ENCODE measurements at regions not wholly inside any gene's neighbourhood (a gene's known extent, or its start where the extent isn't known, plus 50 kb on each side); places are given as distances from the start of the nearest gene placed in this dataset.

DNA sequence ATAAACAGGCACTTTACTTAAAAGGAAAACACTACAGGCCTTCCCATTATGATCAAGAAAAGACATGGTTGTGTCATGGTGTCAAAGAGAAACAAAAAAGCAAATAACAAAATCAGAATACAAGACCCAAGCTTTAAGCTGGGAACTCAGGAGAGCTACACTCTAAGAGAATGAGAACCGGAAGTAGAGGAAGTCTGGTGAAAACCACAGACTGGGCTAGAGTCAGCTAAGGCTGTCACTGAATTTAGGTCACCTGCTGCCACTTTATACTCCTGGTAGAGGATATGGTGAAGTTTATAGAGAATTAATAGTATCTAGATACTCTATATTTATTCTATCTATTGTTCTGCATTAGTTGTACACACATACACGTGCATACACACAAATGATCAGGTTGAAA, 971.7 kb downstream of the FLRT2 start:
- H3K27me3 Mint-ChIP-seq (ENCODE audit: insufficient read depth, low read depth) = no peaks in the 10 kb centered on the region
- Histone ChIP-seq H2AFZ (replicated peaks) (no peak overlapping the region), H3F3A (ENCODE audit: low read depth) (no peaks in the 10 kb centered on the region), H3K4me2 (no peak overlapping the region), H3K27ac (no peak overlapping the region), H3K4me3 (no peak overlapping the region), H3K36me3 (no peaks in the 10 kb centered on the region), H3K79me2 (ENCODE audit: low read depth) (no peaks in the 10 kb centered on the region), H3K9me3 (ENCODE audit: low read depth) (no peaks in the 10 kb centered on the region), H3K4me1 (no peaks in the 10 kb centered on the region), H3K9ac (no peak overlapping the region), H3K27me3 (no peaks in the 10 kb centered on the region), H4K20me1 (ENCODE audit: low read depth) (no peaks in the 10 kb centered on the region)
- no peak overlapping the region for H3K27ac Mint-ChIP-seq
- H3K36me3 Mint-ChIP-seq = no peaks in the 10 kb centered on the region
- H3K4me3 Mint-ChIP-seq = no peak overlapping the region
- no peak for DNase-seq (ENCODE audit: low spot score)
- H3K4me1 Mint-ChIP-seq = no peaks in the 10 kb centered on the region
- TF ChIP-seq EZH2 (IDR thresholded peaks at IDR 0.05) = no peak
- no peak for TF ChIP-seq EZH2phosphoT487 (IDR thresholded peaks at IDR 0.05)
- TF ChIP-seq, protein P1, sequence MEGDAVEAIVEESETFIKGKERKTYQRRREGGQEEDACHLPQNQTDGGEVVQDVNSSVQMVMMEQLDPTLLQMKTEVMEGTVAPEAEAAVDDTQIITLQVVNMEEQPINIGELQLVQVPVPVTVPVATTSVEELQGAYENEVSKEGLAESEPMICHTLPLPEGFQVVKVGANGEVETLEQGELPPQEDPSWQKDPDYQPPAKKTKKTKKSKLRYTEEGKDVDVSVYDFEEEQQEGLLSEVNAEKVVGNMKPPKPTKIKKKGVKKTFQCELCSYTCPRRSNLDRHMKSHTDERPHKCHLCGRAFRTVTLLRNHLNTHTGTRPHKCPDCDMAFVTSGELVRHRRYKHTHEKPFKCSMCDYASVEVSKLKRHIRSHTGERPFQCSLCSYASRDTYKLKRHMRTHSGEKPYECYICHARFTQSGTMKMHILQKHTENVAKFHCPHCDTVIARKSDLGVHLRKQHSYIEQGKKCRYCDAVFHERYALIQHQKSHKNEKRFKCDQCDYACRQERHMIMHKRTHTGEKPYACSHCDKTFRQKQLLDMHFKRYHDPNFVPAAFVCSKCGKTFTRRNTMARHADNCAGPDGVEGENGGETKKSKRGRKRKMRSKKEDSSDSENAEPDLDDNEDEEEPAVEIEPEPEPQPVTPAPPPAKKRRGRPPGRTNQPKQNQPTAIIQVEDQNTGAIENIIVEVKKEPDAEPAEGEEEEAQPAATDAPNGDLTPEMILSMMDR (IDR thresholded peaks at IDR 0.05) = no peak
- no peaks in the 10 kb centered on the region for H3K9me3 Mint-ChIP-seq

DNA sequence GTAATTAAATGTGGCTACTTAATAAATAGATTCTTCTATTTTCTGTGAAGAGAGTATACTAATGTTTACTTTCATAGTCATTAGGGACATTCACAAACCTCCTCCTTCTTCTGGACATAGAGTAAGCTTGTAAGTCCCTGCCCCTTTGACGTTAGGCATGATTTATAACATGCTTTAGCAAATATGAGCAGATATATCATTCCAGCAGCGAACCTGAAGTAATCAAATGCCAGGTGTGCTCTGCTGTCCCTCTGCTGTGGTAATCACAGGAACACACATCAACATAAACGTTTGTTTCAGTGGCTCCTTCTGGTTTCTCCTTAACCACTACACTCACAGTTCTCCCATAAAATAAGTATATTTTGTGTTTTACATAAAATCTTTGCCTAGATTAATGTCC, 961.8 kb downstream of the FLRT2 start:
- H3K4me3 ChIP-seq = no peak overlapping the region
- H3K4me1 ChIP-seq = no peaks in the 10 kb centered on the region
- H3K79me2 ChIP-seq (ENCODE audit: low read depth) = no peaks in the 10 kb centered on the region
- Mint-ChIP-seq H3K4me3 (no peak overlapping the region), H3K36me3 (no peaks in the 10 kb centered on the region), H3K9me3 (no peaks in the 10 kb centered on the region), H3K27me3 (ENCODE audit: insufficient read depth, low read depth) (no peaks in the 10 kb centered on the region), H3K4me1 (no peaks in the 10 kb centered on the region), H3K27ac (no peak overlapping the region)
- no peak overlapping the region for H3K9ac ChIP-seq
- TF ChIP-seq EZH2 (IDR thresholded peaks at IDR 0.05) (no peak), EZH2phosphoT487 (IDR thresholded peaks at IDR 0.05) (no peak)
- TF ChIP-seq, protein P1 (IDR thresholded peaks at IDR 0.05) = no peak
- no peak overlapping the region for H2AFZ ChIP-seq (replicated peaks)
- H3K9me3 ChIP-seq (ENCODE audit: low read depth) = no peaks in the 10 kb centered on the region
- H3F3A ChIP-seq (ENCODE audit: low read depth) = no peaks in the 10 kb centered on the region
- no peaks in the 10 kb centered on the region for H4K20me1 ChIP-seq (ENCODE audit: low read depth)
- no peak overlapping the region for H3K27ac ChIP-seq
- no peak for DNase-seq (ENCODE audit: low spot score)
- no peaks in the 10 kb centered on the region for H3K36me3 ChIP-seq
- no peak overlapping the region for H3K4me2 ChIP-seq
- no peaks in the 10 kb centered on the region for H3K27me3 ChIP-seq

DNA sequence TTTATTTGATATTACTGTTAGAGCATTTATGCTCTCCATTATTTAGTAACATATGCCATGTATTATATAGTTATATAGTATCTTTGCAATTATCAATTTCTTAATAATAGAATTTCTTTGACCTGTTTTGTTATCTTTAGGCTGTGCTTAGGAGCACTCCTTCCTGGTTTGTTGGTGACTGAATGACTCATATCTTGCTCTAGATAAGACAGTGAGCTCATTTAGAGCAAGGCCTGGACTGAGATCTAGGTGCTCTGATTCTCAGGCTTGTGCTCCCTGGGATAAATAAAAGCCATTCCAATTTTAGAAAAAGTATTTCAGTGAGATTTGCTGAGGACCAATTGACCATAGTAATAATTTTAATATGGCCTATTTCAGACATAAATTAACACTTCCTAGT, 951.2 kb downstream of the FLRT2 start:
- no peaks in the 10 kb centered on the region for H3K79me2 ChIP-seq (ENCODE audit: low read depth)
- Mint-ChIP-seq H3K27ac (no peak overlapping the region), H3K9me3 (no peaks in the 10 kb centered on the region), H3K4me1 (peaks cover 3% of the 10 kb centered on the region), H3K4me3 (no peak overlapping the region), H3K36me3 (no peaks in the 10 kb centered on the region), H3K27me3 (ENCODE audit: insufficient read depth, low read depth) (no peaks in the 10 kb centered on the region)
- no peak for DNase-seq (ENCODE audit: low spot score)
- TF ChIP-seq EZH2phosphoT487 (IDR thresholded peaks at IDR 0.05) = no peak
- TF ChIP-seq EZH2 (IDR thresholded peaks at IDR 0.05) = no peak
- TF ChIP-seq, protein P1 (IDR thresholded peaks at IDR 0.05) = no peak
- H3K27me3 ChIP-seq = no peaks in the 10 kb centered on the region
- no peaks in the 10 kb centered on the region for H3K4me1 ChIP-seq
- no peak overlapping the region for H2AFZ ChIP-seq (replicated peaks)
- no peaks in the 10 kb centered on the region for H3K9me3 ChIP-seq (ENCODE audit: low read depth)
- no peaks in the 10 kb centered on the region for H4K20me1 ChIP-seq (ENCODE audit: low read depth)
- H3K4me2 ChIP-seq = no peak overlapping the region
- H3K27ac ChIP-seq = no peak overlapping the region
- H3K36me3 ChIP-seq = no peaks in the 10 kb centered on the region
- no peaks in the 10 kb centered on the region for H3F3A ChIP-seq (ENCODE audit: low read depth)
- no peak overlapping the region for H3K4me3 ChIP-seq
- no peak overlapping the region for H3K9ac ChIP-seq

DNA sequence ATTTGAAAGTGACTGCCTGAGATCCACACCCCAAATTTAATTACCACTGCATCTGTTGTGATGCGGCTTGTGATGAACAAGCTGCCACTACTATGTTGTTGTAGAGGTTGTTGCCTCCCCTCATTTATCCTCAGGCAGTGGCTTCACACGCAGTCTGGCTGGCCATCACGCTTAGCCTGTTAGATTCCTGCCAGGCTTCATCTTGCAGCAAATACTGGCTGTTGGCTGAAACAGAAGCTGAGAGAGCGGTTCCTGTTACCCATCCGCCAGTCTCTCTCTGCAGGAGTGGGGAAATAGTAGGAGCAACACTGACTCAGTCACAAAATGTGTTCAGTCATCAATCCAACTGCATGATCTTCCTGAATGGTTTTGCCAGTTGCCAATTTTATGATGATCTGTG, 934.4 kb downstream of the FLRT2 start:
- H3K4me3 ChIP-seq = no peak overlapping the region
- H3K27ac ChIP-seq = no peak overlapping the region
- Mint-ChIP-seq H3K4me1 (no peaks in the 10 kb centered on the region), H3K27me3 (ENCODE audit: insufficient read depth, low read depth) (no peaks in the 10 kb centered on the region), H3K9me3 (no peaks in the 10 kb centered on the region), H3K27ac (no peak overlapping the region), H3K36me3 (no peaks in the 10 kb centered on the region), H3K4me3 (no peak overlapping the region)
- H3K36me3 ChIP-seq = no peaks in the 10 kb centered on the region
- H4K20me1 ChIP-seq (ENCODE audit: low read depth) = no peaks in the 10 kb centered on the region
- no peaks in the 10 kb centered on the region for H3F3A ChIP-seq (ENCODE audit: low read depth)
- H3K9ac ChIP-seq = no peak overlapping the region
- H3K4me1 ChIP-seq = no peaks in the 10 kb centered on the region
- DNase-seq (ENCODE audit: low spot score) = no peak
- H2AFZ ChIP-seq (replicated peaks) = no peak overlapping the region
- H3K9me3 ChIP-seq (ENCODE audit: low read depth) = no peaks in the 10 kb centered on the region
- no peaks in the 10 kb centered on the region for H3K79me2 ChIP-seq (ENCODE audit: low read depth)
- H3K4me2 ChIP-seq = no peak overlapping the region
- H3K27me3 ChIP-seq = no peaks in the 10 kb centered on the region
- TF ChIP-seq EZH2 (IDR thresholded peaks at IDR 0.05) = no peak
- no peak for TF ChIP-seq EZH2phosphoT487 (IDR thresholded peaks at IDR 0.05)
- TF ChIP-seq, protein P1 (IDR thresholded peaks at IDR 0.05) = no peak

Measured in neural progenitor cell (in vitro differentiated cells).